ENCODE measurements at regions not wholly inside any gene's neighbourhood (a gene's known extent, or its start where the extent isn't known, plus 50 kb on each side); places are given as distances from the start of the nearest gene placed in this dataset.

- TF ChIP-seq KLF6 (CRISPR knock-in tag; IDR thresholded peaks at IDR 0.05) (0 out of 2 replicates have a peak, but pooled peaks have one; percentile 8), PATZ1 (CRISPR knock-in tag; IDR thresholded peaks at IDR 0.05) (peak; percentile 94), NR0B2 (CRISPR knock-in tag; IDR thresholded peaks at IDR 0.05) (no peak), ZNF230 (CRISPR knock-in tag; IDR thresholded peaks at IDR 0.05) (no peak), RARA (CRISPR knock-in tag; IDR thresholded peaks at IDR 0.05) (peak; percentile 67), NCOA2 (CRISPR knock-in tag; IDR thresholded peaks at IDR 0.05) (peak; percentile 70; the same call in 1 of the 2 replicates), ZNF556 (CRISPR knock-in tag; IDR thresholded peaks at IDR 0.05; ENCODE audit: borderline replicate concordance) (peak; percentile 37; the same call in 1 of the 2 replicates), HOXA3 (CRISPR knock-in tag; IDR thresholded peaks at IDR 0.05) (peak; percentile 59; the same call in 1 of the 2 replicates), POLR2A (IDR thresholded peaks at IDR 0.05; ENCODE audit: insufficient read depth in 1 of 2, low read depth in 2 of 2, low read length in 2 of 2) (0 out of 4 replicates have a peak, but pooled peaks of 1 of the 2 experiments have one; percentile 29), RBAK (CRISPR knock-in tag; IDR thresholded peaks at IDR 0.05) (no peak), HCFC1 (IDR thresholded peaks at IDR 0.05; ENCODE audit: low read depth, low read length) (no peak), MYC (CRISPR knock-in tag; IDR thresholded peaks at IDR 0.05; ENCODE audit: borderline replicate concordance) (peak; percentile 41; the same call in 1 of the 2 replicates), HMG20A (CRISPR knock-in tag; IDR thresholded peaks at IDR 0.05; ENCODE audit: borderline replicate concordance) (peak; percentile 59), ASH2L (IDR thresholded peaks at IDR 0.05; ENCODE audit: insufficient read length, low read depth, low read length) (peak; percentile 32), ZNF614 (CRISPR knock-in tag; IDR thresholded peaks at IDR 0.05; ENCODE audit: borderline replicate concordance) (no peak), PITX1 (CRISPR knock-in tag; IDR thresholded peaks at IDR 0.05) (peak; percentile 97), ZNF609 (CRISPR knock-in tag; IDR thresholded peaks at IDR 0.05; ENCODE audit: borderline replicate concordance) (peak; percentile 82; the same call in 1 of the 2 replicates), NR2F6 (IDR thresholded peaks at IDR 0.05) (peak; percentile 58; the same call in 1 of the 2 replicates), NR2F6 (CRISPR knock-in tag; IDR thresholded peaks at IDR 0.05) (peak; percentile 72), NR2C2 (CRISPR knock-in tag; IDR thresholded peaks at IDR 0.05; ENCODE audit: borderline replicate concordance) (peak; percentile 45; the same call in 1 of the 2 replicates), SMC3 (IDR thresholded peaks at IDR 0.05; ENCODE audit: low read length) (no peak; the same call in 1 of the 2 replicates)
These were observed 81.8 kb downstream of the GLUL start (continued) for GRCh38 chr1:182309631-182310351.
